Esophagus muscularis mucosa (tissue), 4 donors: ENCODE measurements at regions not wholly inside any gene's neighbourhood (a gene's known extent, or its start where the extent isn't known, plus 50 kb on each side); places are given as distances from the start of the nearest gene placed in this dataset.

ENCODE experiments used
- DNase-seq: peaks from one replicate; pipeline ENCODE4 v3.0.0-alpha.2; 2017; ENCODE audit errors: extremely low spot score
- H3K27ac ChIP-seq, 4 donors: fragments of 200-600 bp; sonication (generic); replicated peaks in 1 of 4; 1 replicate in 3 of 4; 2 replicates in 1 of 4; pipeline ENCODE4 v1.5.1; 2016 to 2019; ENCODE audit warnings: mild to moderate bottlenecking in 1 of 4
- H3K27me3 ChIP-seq, 4 donors: fragments of 200-600 bp; sonication (generic); one replicate each; pipeline versions ENCODE4 v1.5.1 to v1.6.0; 2016 to 2019
- H3K36me3 ChIP-seq, 4 donors: fragments of 200-600 bp; sonication (generic); one replicate each; pipeline ENCODE4 v1.5.1; 2016 to 2019
- H3K4me1 ChIP-seq, 4 donors: fragments of 200-600 bp; sonication (generic); one replicate each; pipeline ENCODE4 v1.5.1; 2016 to 2019
- H3K4me3 ChIP-seq, 4 donors: fragments of 200-600 bp; sonication (generic); 1 replicate in 2 of 4; 2 replicates in 2 of 4; pipeline ENCODE4 v1.5.1; 2016 to 2019; ENCODE audit warnings: mild to moderate bottlenecking in 4 of 4, moderate library complexity in 1 of 4
- H3K9me3 ChIP-seq, 4 donors: fragments of 200-600 bp; sonication (generic); 1 replicate in 3 of 4; 2 replicates in 1 of 4; pipeline ENCODE4 v1.5.1; 2016 to 2019
- EP300 ChIP-seq: sonication (generic); formaldehyde crosslinking; IDR thresholded peaks from one replicate; pipeline ENCODE4 v1.6.1; 2017; ENCODE audit warnings: antibody characterized with exemption
- POLR2A ChIP-seq: fragments of 450-650 bp; IDR thresholded peaks from one replicate; pipeline ENCODE4 v1.6.1; 2017; ENCODE audit warnings: antibody characterized with exemption, moderate library complexity, mild to moderate bottlenecking, low read depth
- POLR2AphosphoS5 ChIP-seq, 2 donors: sonication (generic); formaldehyde crosslinking; IDR thresholded peaks; one replicate each; pipeline ENCODE4 v1.6.1; 2017; ENCODE audit warnings: antibody characterized with exemption in 2 of 2
- WGBS: methylation state at CpG from one replicate; pipeline ENCODE4 v1.1.5; 2018; 5-methylcytosine and 5-hydroxymethylcytosine counted together
- intact Hi-C: fragments of 100-400 bp; cut with DNase I; formaldehyde crosslinking; loops from one replicate; pipeline ENCODE4 v1.15.1; 2023
- TF ChIP-seq, protein P1 (sequence below), 3 experiments: fragments of 200-600 bp in 2 of 3; fragments of 450-650 bp in 1 of 3; sonication (generic) in 2 of 3; IDR thresholded peaks; one replicate each; pipeline ENCODE4 v1.5.1; 2017 to 2019; ENCODE audit warnings: antibody characterized with exemption in 3 of 3, mild to moderate bottlenecking in 2 of 3, moderate library complexity in 1 of 3

DNA sequence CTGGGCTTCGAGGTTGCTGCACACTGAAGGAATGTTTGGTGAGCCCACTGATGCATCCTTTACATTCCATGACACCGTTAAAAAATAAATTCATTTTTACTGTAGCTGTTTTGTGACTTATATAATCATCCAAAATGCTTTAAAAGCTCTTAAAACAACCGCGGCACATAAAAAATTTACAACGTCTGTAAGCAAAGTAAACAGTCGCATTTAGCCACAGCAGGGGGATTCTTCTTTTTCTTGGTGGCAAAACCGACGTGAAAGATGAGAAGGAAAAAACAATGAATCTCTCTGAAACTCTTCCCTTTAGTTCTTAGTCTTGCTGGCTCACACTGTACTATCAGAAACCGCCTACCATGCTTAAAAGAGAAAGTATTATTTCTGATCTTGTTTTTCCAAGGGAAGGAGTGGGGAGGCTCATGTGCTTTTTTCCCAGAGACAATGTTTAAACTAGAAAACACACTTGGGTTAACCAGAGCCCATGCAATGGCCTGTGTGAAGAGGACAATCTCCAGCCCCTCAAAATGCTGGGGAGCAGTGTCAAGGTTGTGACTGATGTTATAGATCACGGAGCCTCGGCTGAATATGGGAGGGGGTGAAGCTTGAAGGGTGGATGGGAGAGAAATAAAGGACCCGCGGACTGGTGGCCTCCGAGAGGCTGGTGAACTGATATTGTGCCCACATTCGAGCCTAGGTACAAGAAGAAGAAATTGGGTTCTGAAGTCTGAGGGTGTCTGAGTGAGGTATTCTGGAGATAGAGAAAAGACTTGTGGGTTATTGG is 91.1 kb downstream of the IRF8 start:
- H3K27ac ChIP-seq: no peak overlapping the region
- H3K9me3 ChIP-seq: no peaks in the 10 kb centered on the region
- TF ChIP-seq EP300 (no peak), POLR2AphosphoS5 (IDR thresholded peaks at IDR 0.05) (no peak), POLR2A (no peak)
- TF ChIP-seq, protein P1, sequence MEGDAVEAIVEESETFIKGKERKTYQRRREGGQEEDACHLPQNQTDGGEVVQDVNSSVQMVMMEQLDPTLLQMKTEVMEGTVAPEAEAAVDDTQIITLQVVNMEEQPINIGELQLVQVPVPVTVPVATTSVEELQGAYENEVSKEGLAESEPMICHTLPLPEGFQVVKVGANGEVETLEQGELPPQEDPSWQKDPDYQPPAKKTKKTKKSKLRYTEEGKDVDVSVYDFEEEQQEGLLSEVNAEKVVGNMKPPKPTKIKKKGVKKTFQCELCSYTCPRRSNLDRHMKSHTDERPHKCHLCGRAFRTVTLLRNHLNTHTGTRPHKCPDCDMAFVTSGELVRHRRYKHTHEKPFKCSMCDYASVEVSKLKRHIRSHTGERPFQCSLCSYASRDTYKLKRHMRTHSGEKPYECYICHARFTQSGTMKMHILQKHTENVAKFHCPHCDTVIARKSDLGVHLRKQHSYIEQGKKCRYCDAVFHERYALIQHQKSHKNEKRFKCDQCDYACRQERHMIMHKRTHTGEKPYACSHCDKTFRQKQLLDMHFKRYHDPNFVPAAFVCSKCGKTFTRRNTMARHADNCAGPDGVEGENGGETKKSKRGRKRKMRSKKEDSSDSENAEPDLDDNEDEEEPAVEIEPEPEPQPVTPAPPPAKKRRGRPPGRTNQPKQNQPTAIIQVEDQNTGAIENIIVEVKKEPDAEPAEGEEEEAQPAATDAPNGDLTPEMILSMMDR (IDR thresholded peaks at IDR 0.05): no peak
- intact Hi-C loops: no loop called here
- H3K36me3 ChIP-seq: no peaks in the 10 kb centered on the region
- DNase-seq: no peak
- WGBS: 80% methylated on average over 15 of the region's 15 CpGs
- H3K27me3 ChIP-seq: peaks cover 0 to 22% (median 0%) of the 10 kb centered on the region in 4 donors
- H3K4me3 ChIP-seq: no peak overlapping the region
- peaks cover 0 to 5% (median 3%) of the 10 kb centered on the region in 4 donors for H3K4me1 ChIP-seq

DNA sequence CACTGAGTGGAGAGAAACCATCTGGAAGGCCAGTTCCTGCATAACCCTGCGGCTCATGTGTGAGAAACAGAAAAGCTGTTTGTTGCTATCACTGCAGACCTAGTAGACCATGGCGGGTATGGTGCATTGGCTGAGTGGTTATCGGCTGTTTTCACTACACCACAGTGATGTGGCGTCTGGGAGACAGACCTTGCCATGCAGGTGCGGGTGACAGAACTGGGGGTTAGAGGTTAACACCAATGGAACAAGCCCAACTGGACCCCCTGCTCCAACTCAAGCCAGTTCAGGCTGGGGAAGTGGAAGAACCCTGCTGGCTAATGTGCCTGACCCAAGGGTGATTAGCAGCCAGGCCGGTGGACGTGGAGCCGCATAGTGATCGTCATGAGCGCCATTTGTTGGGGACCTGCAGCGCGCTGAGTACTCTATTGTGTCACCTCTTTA is 91.9 kb downstream of the IRF8 start:
- no peak overlapping the region for H3K27ac ChIP-seq
- no peaks in the 10 kb centered on the region for H3K9me3 ChIP-seq
- no peak for DNase-seq
- peaks cover 0 to 21% (median 0%) of the 10 kb centered on the region in 4 donors for H3K27me3 ChIP-seq
- H3K4me1 ChIP-seq: peaks cover 0 to 11% (median 3%) of the 10 kb centered on the region in 4 donors
- H3K4me3 ChIP-seq: no peak overlapping the region
- TF ChIP-seq POLR2A: no peak
- no peak for TF ChIP-seq EP300
- TF ChIP-seq POLR2AphosphoS5 (IDR thresholded peaks at IDR 0.05): no peak
- TF ChIP-seq, protein P1 (IDR thresholded peaks at IDR 0.05): no peak
- 86% methylated on average over 10 of the region's 12 CpGs for WGBS
- intact Hi-C loops: no loop called here
- H3K36me3 ChIP-seq: no peaks in the 10 kb centered on the region

DNA sequence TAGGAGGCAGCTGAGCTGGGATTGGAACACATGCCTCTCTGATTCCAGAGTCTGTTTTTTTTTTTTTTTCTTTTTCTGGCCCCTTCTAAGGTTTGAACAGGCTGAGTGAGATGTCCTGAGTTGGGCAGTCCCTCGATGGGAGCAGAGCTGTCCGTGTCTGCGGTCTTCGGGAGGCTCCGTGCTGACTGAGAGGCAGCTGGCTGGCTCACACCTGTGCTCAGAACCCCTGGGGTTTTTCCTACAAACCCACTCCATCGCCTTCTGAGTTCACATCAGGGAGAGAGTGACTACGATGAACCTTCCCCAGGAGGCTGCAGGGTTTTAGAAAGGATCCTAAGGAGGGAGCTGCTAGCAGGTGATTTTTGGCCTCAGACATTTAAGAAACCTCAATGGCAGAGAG is 92.5 kb downstream of the IRF8 start:
- no peaks in the 10 kb centered on the region for H3K36me3 ChIP-seq
- H3K4me3 ChIP-seq: no peak overlapping the region
- TF ChIP-seq POLR2A (no peak), EP300 (no peak), POLR2AphosphoS5 (IDR thresholded peaks at IDR 0.05) (no peak)
- TF ChIP-seq, protein P1 (IDR thresholded peaks at IDR 0.05): no peak
- H3K9me3 ChIP-seq: no peaks in the 10 kb centered on the region
- DNase-seq: no peak
- peaks cover 0 to 21% (median 0%) of the 10 kb centered on the region in 4 donors for H3K27me3 ChIP-seq
- 96% methylated on average over 7 of the region's 7 CpGs for WGBS
- intact Hi-C loops: no loop called here
- peaks cover 0 to 11% (median 3%) of the 10 kb centered on the region in 4 donors for H3K4me1 ChIP-seq
- H3K27ac ChIP-seq: no peak overlapping the region

DNA sequence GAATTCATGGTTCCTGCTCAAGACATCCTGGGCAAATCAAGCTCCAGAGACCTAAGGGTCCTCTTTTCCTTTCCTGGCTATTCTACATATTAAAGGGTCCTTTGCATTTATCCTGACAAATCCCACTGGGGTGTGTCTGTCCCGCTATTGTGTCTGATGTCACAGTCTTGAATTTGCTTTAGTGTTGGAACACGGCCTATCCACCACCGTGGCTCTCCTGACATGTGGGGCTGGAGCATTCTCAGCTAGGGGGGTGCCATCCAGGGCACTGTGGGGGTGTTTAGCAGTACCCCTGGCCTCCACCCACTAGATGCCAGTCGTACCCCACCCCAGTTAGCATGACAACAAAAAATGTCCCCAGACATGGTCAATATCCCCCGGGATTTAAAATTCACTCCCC is 92.9 kb downstream of the IRF8 start:
- peaks cover 0 to 11% (median 3%) of the 10 kb centered on the region in 4 donors for H3K4me1 ChIP-seq
- H3K27ac ChIP-seq: no peak overlapping the region
- no peak overlapping the region for H3K4me3 ChIP-seq
- H3K27me3 ChIP-seq: peaks cover 0 to 21% (median 0%) of the 10 kb centered on the region in 4 donors
- no peaks in the 10 kb centered on the region for H3K9me3 ChIP-seq
- H3K36me3 ChIP-seq: no peaks in the 10 kb centered on the region
- TF ChIP-seq, protein P1 (IDR thresholded peaks at IDR 0.05): no peak
- no peak for TF ChIP-seq POLR2A
- no peak for TF ChIP-seq EP300
- TF ChIP-seq POLR2AphosphoS5 (IDR thresholded peaks at IDR 0.05): no peak
- no peak for DNase-seq
- intact Hi-C loops: no loop called here
- 90% methylated on average over 5 of the region's 5 CpGs for WGBS
